Stimulated activated CD8-positive, alpha-beta memory T cell treated with anti-CD3 and anti-CD28 coated beads, Interleukin-2, amount 100 ng/mL, for 1 hour (primary cell): ENCODE measurements at regions not wholly inside any gene's neighbourhood (a gene's known extent, or its start where the extent isn't known, plus 50 kb on each side); places are given as distances from the start of the nearest gene placed in this dataset.
"Not testable (repeated sequence)": the region's sequence is repeated elsewhere in the genome, so short reads cannot be mapped to it uniquely, and the experiment has no call there.

ENCODE experiments used
- DNase-seq, 2 donors: peaks; one replicate each; pipeline ENCODE4 v3.0.0-alpha.2; 2020; ENCODE audit warnings: low read depth in 2 of 2

DNA sequence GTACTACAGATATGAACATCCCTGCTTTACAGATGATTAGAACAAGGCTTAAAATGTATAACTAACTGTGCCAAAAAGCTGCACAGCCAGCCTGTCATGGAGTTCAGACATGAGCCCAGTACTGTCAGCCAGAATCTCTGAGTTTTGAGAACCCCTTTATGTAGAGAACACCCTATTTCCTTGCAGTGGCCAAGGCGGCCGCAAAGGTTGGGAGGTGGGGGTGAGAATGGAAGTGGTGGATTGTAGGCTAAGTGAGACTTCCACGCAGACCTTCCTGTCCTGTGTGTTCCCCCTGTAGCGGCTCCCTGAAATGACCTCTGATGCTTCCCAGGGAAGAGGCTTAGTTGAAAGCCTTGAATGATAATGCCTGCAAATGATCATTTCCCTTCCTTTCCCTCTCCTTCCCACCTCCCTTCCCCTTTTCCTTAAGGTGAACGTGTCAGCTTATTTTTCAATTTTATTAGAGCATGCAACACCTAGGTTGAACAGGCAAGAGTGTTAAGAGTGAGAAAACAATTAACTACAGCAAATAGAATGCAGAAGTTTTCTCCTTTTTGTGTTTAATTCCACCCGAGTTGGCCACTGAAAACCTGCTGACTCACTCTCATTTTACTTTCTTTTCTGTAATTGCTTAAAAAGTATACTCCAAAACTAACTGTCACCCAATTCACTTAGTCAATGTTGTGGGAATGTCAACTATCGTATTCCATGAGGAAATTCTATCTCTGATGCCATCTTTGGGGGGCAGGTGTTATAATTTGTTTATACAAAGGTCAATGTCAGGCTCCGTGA is 167.0 kb upstream of the EDNRB start:
- DNase-seq: no peak

- no peak for DNase-seq
Measured at GRCh38 chr13:78084401-78084800, 165.8 kb upstream of the EDNRB start.

DNA sequence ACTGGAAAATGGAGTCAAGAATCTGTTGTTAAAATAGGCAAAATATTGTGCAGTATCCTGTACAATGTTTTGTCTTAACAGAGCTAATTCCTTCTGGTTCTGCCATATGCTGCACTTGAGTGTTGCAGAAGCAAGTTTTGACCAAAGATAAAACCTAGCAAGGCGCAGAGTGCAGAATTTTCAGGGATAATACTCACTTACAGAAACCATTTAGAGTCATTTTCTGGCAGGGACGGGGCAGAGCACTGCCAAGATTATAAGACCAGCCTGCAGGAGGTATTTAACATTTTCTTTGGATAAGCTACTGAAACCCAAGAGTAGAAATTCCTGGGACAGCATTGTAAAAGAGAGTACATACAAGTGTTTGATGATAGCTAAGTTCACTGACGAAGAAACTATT is 159.5 kb upstream of the EDNRB start:
- no peak for DNase-seq

GRCh38 chr13:78067290-78067689 is 148.7 kb upstream of the EDNRB start:
- DNase-seq: no peak

DNA sequence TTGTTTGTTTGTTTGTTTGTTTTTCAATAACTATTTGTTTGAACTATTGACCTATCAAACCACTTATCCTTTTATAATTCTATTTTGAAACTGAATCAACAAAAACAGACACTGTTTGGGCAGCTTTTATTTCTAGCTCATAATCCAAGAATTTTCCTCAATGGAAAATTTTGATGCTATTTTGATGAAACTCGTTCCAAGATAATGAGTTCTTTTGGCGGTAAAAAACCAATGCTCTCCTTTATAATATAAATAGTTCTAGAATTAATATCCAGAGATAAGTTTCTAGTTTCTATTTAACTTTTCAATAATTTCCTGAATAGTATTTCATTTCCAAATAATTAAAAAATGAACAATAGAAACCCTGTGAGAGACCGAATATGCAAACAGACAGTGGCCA is 146.5 kb upstream of the EDNRB start:
- no peak for DNase-seq

- DNase-seq: no peak
Measured at GRCh38 chr13:78061806-78062205, 143.2 kb upstream of the EDNRB start.

- no peak for DNase-seq
Measured at GRCh38 chr13:78060966-78061365, 142.3 kb upstream of the EDNRB start.

DNA sequence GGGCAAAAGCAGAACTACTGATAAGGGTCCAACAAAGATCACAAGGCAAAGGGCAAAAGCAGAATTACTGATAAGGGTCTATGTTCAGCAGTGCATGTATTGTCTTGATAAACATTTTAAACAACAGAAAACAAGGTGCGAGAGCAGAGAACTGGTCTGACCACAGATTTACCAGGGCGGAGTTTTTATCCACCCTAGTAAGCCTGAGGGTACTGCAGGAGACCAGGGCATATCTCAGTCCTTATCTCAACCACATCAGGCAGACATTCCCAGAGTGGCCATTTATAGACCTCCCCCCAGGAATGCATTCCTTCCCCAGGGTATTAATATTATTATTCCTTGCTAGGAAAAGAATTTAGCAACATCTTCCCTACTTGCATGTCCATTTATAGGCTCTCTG is 138.2 kb upstream of the EDNRB start:
- not testable (repeated sequence) for DNase-seq

- no peak for DNase-seq
Measured at GRCh38 chr13:78054157-78054556, 135.5 kb upstream of the EDNRB start.

DNA sequence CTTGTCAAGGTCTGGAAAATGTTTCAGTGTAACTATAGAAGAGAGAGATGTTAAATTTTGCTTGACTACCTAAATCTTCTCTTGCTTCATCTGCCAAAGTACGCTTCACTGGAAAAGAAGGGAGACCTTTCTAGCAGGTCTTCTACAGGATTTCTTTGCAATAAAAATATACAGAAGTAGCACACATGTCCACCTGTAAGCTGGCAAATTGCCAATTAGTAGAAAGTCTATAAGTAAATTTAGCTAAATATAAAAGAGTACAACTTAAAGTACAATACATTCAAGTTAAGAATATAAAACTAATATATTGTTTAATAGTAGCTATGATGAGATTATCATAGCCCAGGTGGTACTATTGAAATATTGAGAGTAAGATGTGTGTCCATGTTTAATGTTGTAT is 128.5 kb upstream of the EDNRB start:
- no peak for DNase-seq

GRCh38 chr13:78046331-78046730 is 127.7 kb upstream of the EDNRB start:
- no peak for DNase-seq

DNA sequence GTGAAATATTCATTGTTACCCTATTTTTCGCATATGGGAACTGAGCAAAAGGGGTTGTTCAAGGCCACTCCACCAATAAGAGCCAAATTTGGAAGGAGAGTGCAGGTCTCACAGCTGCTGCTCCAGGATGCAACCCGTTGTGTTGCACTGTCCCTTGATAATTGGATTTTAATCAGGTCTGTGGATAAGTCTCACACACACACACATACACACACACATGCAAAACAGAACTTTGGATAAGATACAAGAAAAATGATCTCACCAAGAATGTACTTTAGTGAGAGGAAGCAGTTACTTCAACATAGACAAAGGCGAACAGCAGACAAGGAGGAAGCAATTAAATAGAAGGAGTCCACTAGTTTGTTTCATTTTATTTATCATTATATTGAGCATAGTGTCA is 127.3 kb upstream of the EDNRB start:
- DNase-seq: no peak

GRCh38 chr13:78041366-78041765 is 122.7 kb upstream of the EDNRB start:
- not testable (repeated sequence) for DNase-seq

GRCh38 chr13:78040205-78040830 is 121.7 kb upstream of the EDNRB start:
- DNase-seq: no peak

DNA sequence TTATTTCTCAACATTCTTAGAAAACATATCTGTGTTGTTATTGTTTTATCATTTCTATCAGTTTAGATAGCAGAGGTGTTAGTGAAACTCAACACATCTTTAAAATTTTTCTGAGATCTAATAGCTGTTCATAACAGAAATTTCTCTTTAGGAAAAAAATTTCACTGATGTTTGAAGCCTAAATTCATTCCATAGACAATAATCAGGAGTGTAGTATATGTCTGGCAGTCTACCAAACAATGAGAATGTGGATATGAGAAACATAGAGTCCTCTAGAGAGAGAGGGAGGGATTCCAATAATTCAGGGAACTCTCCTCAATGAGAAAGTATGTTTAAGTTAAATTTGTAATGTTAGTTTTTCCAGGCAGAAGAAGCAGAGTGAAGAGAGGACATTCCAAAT is 118.2 kb upstream of the EDNRB start:
- DNase-seq: no peak

- no peak for DNase-seq
Measured at GRCh38 chr13:78035500-78035899, 116.9 kb upstream of the EDNRB start.

- DNase-seq: no peak
Measured at GRCh38 chr13:78033509-78033908, 114.9 kb upstream of the EDNRB start.

GRCh38 chr13:78032132-78032531 is 113.5 kb upstream of the EDNRB start:
- no peak for DNase-seq

DNA sequence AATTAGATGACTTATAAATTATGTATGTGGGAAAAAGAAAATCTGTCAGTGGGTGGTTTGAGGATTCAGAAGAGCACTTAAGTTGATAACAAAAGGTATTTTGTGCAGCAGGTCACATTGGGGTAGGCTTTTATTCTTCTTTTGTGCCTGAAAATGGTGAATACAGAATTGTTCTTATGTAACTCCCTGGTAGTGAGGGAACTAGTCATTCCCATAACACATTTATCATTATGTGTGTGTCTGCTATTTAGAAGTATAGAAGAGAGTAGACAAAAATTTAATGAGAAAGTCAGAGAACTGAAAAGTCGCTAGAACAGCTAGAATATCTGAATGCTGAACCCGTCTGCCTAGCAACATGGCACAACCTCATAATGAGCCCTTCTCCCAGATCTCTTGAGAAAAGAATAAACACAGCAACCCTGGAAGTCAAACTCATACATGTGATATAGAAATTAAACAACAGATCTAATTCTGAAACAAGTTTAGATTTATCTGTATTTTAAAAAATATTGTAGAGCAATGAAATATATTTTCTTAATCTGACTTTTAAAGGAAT is 111.8 kb upstream of the EDNRB start:
- no peak for DNase-seq

- DNase-seq: no peak
Measured at GRCh38 chr13:78029901-78030300, 111.3 kb upstream of the EDNRB start.

GRCh38 chr13:78028960-78029359 is 110.3 kb upstream of the EDNRB start:
- DNase-seq: no peak

- no peak for DNase-seq
Measured at GRCh38 chr13:78024996-78025395, 106.4 kb upstream of the EDNRB start.

DNA sequence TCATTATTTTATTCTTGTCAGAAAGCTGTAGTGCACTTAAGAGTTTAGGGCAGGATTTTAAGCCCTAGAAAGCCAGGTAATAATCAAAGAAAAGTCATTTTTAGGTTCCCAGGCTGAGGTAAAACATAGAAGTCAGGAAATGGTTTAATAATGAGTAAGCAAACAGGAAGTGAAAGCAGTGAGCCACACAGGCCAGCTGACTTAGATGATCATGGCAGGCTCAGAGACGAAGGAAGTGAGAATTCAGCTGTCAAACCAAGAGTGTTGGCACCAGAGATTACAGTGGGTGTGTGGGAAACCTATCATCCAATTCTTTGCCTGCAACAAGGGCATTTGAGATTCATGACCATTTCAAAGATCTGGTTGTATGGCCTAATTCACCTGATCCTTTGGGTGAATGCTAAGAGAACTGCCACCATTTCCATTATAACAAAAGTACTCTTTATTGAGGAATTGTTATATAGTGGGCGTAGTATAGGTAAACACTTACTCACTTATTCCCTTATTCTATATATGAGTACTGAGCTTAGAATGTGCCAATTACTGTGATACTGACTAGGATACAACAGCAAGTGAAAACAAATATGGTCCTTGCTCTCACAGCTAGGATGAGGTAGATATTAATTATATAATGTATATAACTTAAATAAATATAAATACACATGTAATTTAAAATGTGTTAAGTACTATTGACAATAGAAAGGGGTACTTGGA is 103.7 kb upstream of the EDNRB start:
- DNase-seq: peak; percentile 4 to 5
